Pancreas (tissue), 10 donors: ENCODE measurements at regions not wholly inside any gene's neighbourhood (a gene's known extent, or its start where the extent isn't known, plus 50 kb on each side); places are given as distances from the start of the nearest gene placed in this dataset.

ENCODE experiments used
- ATAC-seq, 4 donors: fragments of 200-7000 bp; cut with Tn5 transposase; one replicate each; pipeline versions ENCODE4 v1.8.0 to v1.9.1; 2020; ENCODE audit warnings: mild to moderate bottlenecking in 4 of 4, moderate library complexity in 4 of 4
- DNase-seq, 6 donors: peaks; one replicate each; pipeline ENCODE4 v3.0.0-alpha.2; 2020
- FAIRE-seq: peaks from 2 replicates; lab custom pipeline; 2012; peaks lifted over from hg19 to GRCh38; lab: Jason Lieb, UNC
- H3K27ac ChIP-seq, 4 donors: fragments of 200-600 bp; sonication (generic); 1 replicate in 3 of 4; 2 replicates in 1 of 4; pipeline versions ENCODE4 v1.5.0 to v1.8.0; 2020
- H3K27me3 ChIP-seq, 4 donors: fragments of 200-600 bp; one replicate each; pipeline ENCODE4 v1.8.0; 2021
- H3K36me3 ChIP-seq, 3 donors: fragments of 200-600 bp; sonication (generic) in 1 of 3; one replicate each; pipeline versions ENCODE4 v1.5.0 to v1.8.0; 2020 to 2021
- H3K4me1 ChIP-seq, 3 donors: fragments of 200-600 bp; one replicate each; pipeline ENCODE4 v1.8.0; 2021
- H3K4me3 ChIP-seq, 4 donors: fragments of 200-600 bp; sonication (generic) in 2 of 4; one replicate each; pipeline versions ENCODE4 v1.5.0 to v1.8.0; 2020 to 2021
- H3K9me3 ChIP-seq, 4 donors: fragments of 200-600 bp; one replicate each; pipeline ENCODE4 v1.8.0; 2021
- WGBS, 2 donors: extraction: QIAGEN DNeasy Blood & Tissue Kit; methylation state at CpG; one replicate each; pipeline ENCODE4 v1.1.7; 2013; 5-methylcytosine and 5-hydroxymethylcytosine counted together
- intact Hi-C, 3 donors: fragments of 100-400 bp; cut with DNase I; formaldehyde crosslinking; loops; one replicate each; pipeline versions ENCODE4 v1.11.1 to v1.14.2; 2022
- TF ChIP-seq, protein P1 (sequence below), 4 donors: fragments of 200-600 bp; sonication (generic) in 3 of 4; IDR thresholded peaks; one replicate each; pipeline versions ENCODE4 v1.5.0 to v1.8.0; 2021; ENCODE audit warnings: antibody characterized with exemption in 4 of 4
- donor health status: healthy with polysubstance abuse.
- donor health status: DM: no; HTN: no; CAD: no; lungs with moderate emphysema.
- donor health status: DM: no; HTN: no; CAD: no.
- donor health status: control.
- donor health status: control.
- donor health status: Bipolar disorder and iron deficiency.
- donor health status: DM: yes; HTN: yes; CAD: no.
- donor health status: DM: no; HTN: no; CAD: no.
- donor health status: DM: no; HTN: no; CAD: no.
- donor health status: DM: yes; HTN: yes; CAD: no.

DNA sequence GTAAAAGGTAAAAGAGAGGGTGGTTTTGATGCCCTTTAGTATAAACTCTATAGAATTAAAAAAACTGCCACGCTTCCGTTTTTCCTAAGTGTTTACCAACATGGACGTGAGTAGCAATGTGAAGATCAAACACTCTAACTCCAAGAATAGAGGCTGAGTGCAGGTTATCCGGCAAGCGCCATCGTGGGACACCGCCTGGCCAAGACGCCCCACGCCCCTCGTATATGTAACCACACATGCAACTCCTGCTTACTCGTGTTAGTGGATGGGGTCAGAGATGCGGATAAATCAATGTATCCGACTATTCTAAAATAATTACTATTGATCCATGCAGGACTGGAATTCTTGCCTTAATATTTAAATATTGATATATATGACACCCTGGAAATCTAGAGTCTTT, 741.3 kb downstream of the GALR1 start:
- FAIRE-seq (no peak), DNase-seq (no peak), ATAC-seq (no peak)
- no peaks in the 10 kb centered on the region for H3K4me1 ChIP-seq
- WGBS, 2 donors = 70 to 79% methylated on average over 13 of the region's 13 CpGs
- intact Hi-C loops = no loop called here
- H3K9me3 ChIP-seq = no peaks in the 10 kb centered on the region
- H3K27ac ChIP-seq = no peak overlapping the region
- peaks cover 0 to 10% (median 0%) of the 10 kb centered on the region in 4 donors for H3K27me3 ChIP-seq
- H3K36me3 ChIP-seq = no peaks in the 10 kb centered on the region
- TF ChIP-seq, protein P1, sequence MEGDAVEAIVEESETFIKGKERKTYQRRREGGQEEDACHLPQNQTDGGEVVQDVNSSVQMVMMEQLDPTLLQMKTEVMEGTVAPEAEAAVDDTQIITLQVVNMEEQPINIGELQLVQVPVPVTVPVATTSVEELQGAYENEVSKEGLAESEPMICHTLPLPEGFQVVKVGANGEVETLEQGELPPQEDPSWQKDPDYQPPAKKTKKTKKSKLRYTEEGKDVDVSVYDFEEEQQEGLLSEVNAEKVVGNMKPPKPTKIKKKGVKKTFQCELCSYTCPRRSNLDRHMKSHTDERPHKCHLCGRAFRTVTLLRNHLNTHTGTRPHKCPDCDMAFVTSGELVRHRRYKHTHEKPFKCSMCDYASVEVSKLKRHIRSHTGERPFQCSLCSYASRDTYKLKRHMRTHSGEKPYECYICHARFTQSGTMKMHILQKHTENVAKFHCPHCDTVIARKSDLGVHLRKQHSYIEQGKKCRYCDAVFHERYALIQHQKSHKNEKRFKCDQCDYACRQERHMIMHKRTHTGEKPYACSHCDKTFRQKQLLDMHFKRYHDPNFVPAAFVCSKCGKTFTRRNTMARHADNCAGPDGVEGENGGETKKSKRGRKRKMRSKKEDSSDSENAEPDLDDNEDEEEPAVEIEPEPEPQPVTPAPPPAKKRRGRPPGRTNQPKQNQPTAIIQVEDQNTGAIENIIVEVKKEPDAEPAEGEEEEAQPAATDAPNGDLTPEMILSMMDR (IDR thresholded peaks at IDR 0.05) = no peak
- H3K4me3 ChIP-seq = no peak overlapping the region

DNA sequence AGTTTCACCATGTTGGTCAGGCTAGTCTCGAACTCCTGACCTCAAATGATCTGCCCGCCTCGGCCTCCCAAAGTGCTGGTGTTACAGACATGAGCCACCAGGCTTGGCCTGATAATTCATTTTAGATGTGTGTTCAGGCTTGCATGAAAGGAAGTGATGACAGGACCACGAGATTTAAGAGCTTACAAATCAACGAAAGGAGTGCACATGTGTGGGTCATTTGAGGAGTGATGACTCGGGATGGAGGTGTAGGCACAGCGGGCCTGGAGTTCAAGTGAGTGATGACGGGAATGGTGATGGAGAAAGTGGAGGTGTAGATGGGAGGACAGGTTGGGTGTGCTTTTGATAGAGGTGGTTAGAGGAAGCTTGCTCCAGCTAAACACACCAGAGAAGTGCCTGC, 742.4 kb downstream of the GALR1 start:
- FAIRE-seq (no peak), ATAC-seq (no peak), DNase-seq (no peak)
- Histone ChIP-seq H3K9me3 (no peaks in the 10 kb centered on the region), H3K27ac (no peak overlapping the region), H3K27me3 (peaks cover 0 to 6% (median 0%) of the 10 kb centered on the region in 4 donors), H3K4me1 (no peaks in the 10 kb centered on the region), H3K4me3 (no peak overlapping the region), H3K36me3 (no peaks in the 10 kb centered on the region)
- intact Hi-C loops = no loop called here
- 72 to 83% methylated on average over 8 of the region's 8 CpGs for WGBS, 2 donors
- TF ChIP-seq, protein P1 (IDR thresholded peaks at IDR 0.05) = no peak

DNA sequence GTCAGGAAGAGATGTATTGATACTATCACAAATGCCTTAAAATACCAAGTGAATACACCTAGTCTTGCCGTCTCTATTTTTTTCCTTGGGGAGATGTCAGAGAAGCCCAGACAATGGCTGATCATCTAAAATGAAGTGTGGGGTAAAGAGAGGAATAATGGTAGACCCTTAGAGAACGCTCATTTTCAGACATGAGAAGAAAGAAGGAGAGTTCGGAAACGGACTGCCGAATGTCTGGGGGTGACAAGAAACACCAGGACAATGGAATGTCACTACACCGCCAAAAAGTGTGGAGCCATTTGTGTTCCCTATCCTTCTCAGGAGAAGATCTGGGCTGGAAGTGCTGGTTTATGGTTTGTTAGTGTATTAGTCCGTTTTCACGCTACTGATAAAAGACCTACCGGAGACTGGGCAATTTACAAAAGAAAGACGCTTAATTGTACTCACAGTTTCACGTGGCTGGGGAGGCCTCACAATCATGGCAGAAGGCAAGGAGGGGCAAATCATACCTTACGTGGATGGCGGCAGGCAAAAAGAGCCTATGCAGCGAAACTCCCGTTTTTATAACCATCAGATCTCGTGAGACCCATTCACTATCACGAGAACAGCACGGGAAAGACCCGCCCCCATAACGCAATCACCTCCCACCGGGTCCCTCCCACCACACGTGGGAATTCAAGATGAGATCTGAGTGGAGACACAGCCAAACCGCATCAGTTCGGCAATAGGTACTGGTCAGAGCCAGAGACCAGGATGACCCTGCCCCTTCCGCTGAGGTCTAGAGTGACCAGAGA, 743.7 kb downstream of the GALR1 start:
- ATAC-seq (no peak), DNase-seq (no peak), FAIRE-seq (no peak)
- Histone ChIP-seq H3K27ac (no peak overlapping the region), H3K27me3 (peaks cover 0 to 5% (median 0%) of the 10 kb centered on the region in 4 donors), H3K9me3 (no peaks in the 10 kb centered on the region), H3K4me3 (no peak overlapping the region), H3K4me1 (no peaks in the 10 kb centered on the region), H3K36me3 (no peaks in the 10 kb centered on the region)
- 73 to 86% methylated on average over 24 to 25 of the region's 25 CpGs for WGBS, 2 donors
- intact Hi-C loops = no loop called here
- TF ChIP-seq, protein P1 (IDR thresholded peaks at IDR 0.05) = no peak

DNA sequence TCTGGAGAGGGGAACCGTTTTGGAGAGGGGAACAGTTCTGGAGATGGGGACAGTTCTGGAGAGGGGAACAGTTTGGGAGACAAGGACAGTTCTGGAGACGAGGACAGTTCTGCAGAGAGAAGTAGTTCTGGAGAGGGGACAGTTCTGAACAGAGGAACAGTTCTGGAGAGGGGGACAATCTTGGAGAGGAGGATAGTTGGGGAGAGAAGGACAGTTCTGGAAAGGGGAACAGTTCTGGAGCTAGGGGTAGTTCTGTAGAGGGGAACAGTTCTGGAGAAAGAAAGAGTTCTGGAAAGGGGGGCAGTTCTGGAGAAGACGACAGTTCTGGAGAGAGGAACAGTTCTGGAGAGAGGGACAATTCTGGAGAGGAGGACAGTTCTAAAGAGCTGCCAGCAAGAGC, 745.9 kb downstream of the GALR1 start:
- Histone ChIP-seq H3K36me3 (no peaks in the 10 kb centered on the region), H3K4me3 (no peak overlapping the region), H3K27me3 (no peaks in the 10 kb centered on the region), H3K4me1 (no peaks in the 10 kb centered on the region), H3K9me3 (no peaks in the 10 kb centered on the region), H3K27ac (no peak overlapping the region)
- ATAC-seq (no peak), FAIRE-seq (no peak), DNase-seq (no peak)
- intact Hi-C loops = no loop called here
- 36 to 52% methylated on average over 3 of the region's 3 CpGs for WGBS, 2 donors
- TF ChIP-seq, protein P1 (IDR thresholded peaks at IDR 0.05) = no peak

DNA sequence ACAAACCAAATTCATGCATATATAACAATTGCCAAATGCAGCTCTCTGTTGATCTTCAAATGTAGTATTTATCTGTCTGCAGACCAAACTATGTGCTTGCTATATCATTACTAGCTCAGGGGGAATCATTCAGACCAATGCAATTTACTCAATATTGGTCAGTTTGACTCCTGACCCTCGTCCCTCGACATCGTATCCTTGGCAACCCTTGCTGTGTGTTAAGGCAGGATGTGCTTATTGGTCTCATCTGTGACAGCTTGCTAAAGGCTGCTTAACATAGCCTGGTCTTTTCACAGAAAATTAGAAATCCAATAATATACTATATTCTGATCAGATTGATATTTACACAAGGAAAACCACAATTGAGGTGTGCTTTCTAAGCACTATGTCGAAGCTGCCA, 747.1 kb downstream of the GALR1 start:
- DNase-seq (no peak), FAIRE-seq (no peak), ATAC-seq (no peak)
- no peaks in the 10 kb centered on the region for H3K4me1 ChIP-seq
- no peaks in the 10 kb centered on the region for H3K36me3 ChIP-seq
- no peak overlapping the region for H3K4me3 ChIP-seq
- no peak overlapping the region for H3K27ac ChIP-seq
- intact Hi-C loops = no loop called here
- 43 to 54% methylated on average over 4 of the region's 4 CpGs for WGBS, 2 donors
- H3K27me3 ChIP-seq = peaks cover 0 to 5% (median 0%) of the 10 kb centered on the region in 4 donors
- H3K9me3 ChIP-seq = no peaks in the 10 kb centered on the region
- TF ChIP-seq, protein P1 (IDR thresholded peaks at IDR 0.05) = no peak
